Motor neuron (in vitro differentiated cells): ENCODE measurements at regions not wholly inside any gene's neighbourhood (a gene's known extent, or its start where the extent isn't known, plus 50 kb on each side); places are given as distances from the start of the nearest gene placed in this dataset.

ENCODE experiments used
- ATAC-seq, 8 experiments: fragments of 200-7000 bp; cut with Tn5 transposase; replicated peaks in 6 of 8; 2 replicates each; pipeline ENCODE4 v1.8.0; 2021; ENCODE audit warnings: mild to moderate bottlenecking in 8 of 8, moderate library complexity in 8 of 8
- H3K27ac ChIP-seq, 2 donors: fragments of 250-450 bp; sonication (Bioruptor Pico); 2 replicates each; pipeline ENCODE4 v1.9.0; 2021; ENCODE audit warnings: antibody characterized with exemption in 2 of 2, mild to moderate bottlenecking in 2 of 2, moderate library complexity in 1 of 2
- H3K4me1 ChIP-seq, 2 donors: fragments of 250-450 bp; sonication (Bioruptor Pico); replicated peaks in 1 of 2; 2 replicates each; pipeline ENCODE4 v1.6.1; 2021; ENCODE audit warnings: antibody characterized with exemption in 2 of 2, mild to moderate bottlenecking in 2 of 2, moderate library complexity in 1 of 2
- H3K4me3 ChIP-seq, 5 donors: fragments of 250-450 bp; sonication (Bioruptor Pico); 2 replicates each; pipeline ENCODE4 v1.9.0; 2021; ENCODE audit warnings: antibody characterized with exemption in 5 of 5, mild to moderate bottlenecking in 5 of 5, moderate library complexity in 4 of 5
- WGBS, 10 experiments: fragments of 450-650 bp; shearing (Covaris generic); methylation state at CpG; one replicate each; pipeline ENCODE4 v1.0.0; 2022; 5-methylcytosine and 5-hydroxymethylcytosine counted together
- in situ Hi-C, 9 experiments: fragments of 400-800 bp; cut with MboI; loops; one replicate each; pipeline ENCODE4 v1.15.0; 2021; ENCODE audit warnings: low sequenced_read_pairs in 9 of 9, low pct_unique_long_range_greater_than_20kb in 2 of 9; ENCODE audit not compliant: unreplicated experiment in 9 of 9

DNA sequence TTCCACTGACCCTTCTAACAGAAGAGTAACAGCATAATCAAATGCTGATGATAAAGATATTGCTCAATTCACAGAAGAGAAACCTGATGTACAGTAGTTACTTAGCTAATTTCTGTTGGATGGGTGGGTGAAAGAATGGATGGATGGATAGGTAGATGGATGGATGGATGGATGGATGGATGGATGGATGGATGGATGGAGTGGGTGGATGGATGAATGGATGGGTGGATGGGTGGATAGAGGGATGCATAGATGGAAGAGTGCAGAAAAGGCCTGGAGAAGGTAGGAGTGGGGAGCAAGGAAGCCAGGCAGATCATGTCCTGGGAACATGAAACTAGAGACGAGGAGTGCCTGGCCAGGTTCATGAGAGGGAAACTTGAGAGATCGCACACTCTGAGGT lies 520.9 kb downstream of the BCL11B start:
- WGBS, 10 experiments, result 17 to 91% (median 66%) methylated on average over 1 to 2 of the region's 2 CpGs; no CpG with 5 or more reads in 2 of the 10 experiments
- in situ Hi-C loops, result no loop called here
- Histone ChIP-seq H3K4me3 (no peak overlapping the region), H3K27ac (no peak overlapping the region), H3K4me1 (no peaks in the 10 kb centered on the region)
- ATAC-seq, result no peak

DNA sequence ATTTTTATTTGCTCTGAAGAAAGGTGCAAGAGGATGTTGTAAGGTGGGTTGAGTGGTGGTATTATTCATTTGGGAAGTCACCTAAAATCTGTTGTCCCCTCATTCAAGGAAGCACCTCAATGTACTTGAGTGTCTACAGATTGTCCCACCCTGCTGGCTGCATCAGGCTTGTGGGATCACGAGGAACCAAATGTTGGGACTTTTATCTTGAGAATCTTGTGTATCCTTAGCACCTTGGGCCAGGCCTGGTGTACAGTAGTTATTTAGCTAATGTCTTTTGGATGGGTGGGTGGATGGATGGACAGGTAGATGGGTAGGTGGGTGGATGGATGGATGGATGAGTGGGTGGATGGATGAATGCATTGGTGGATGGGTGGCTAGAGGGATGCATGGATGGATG lies 519.3 kb downstream of the BCL11B start:
- 17 to 100% (median 100%) methylated on average over 1 of the region's 1 CpG; no CpG with 5 or more reads in 7 of the 10 experiments for WGBS, 10 experiments

DNA sequence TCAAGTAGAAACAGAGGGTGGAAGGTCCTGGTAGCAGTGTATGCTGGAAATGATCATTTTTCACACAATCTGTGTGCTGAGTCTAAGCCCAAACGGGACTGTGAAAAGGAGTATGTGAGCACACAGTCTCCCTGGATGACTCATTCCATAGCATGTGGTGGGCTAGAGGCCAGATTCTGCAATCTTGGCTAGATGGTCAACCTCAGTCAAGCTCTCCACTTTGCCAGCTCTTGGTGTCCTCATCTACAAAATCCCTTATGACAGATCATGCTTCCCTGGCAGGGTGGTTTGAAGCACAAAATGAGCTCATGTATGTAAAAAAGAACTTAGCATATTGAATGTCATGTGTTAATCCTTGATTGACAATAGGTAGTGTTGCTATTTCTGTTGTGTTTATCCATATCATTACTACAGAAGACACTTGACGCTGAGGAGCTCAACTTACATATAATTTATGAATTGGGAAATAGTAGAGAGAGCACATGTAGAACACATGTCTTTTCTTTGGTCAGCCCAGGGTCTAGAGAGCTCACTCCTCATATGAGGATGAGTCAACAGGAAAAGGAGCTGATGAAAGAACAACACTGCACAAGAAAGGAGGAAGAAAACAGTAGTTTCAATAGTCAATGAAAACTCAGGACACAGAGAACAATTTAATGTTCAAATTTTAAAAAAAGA lies 517.5 kb downstream of the BCL11B start:
- no peak overlapping the region for H3K27ac ChIP-seq
- H3K4me3 ChIP-seq, result no peak overlapping the region
- peak in 3 of 8 experiments; percentile 32 to 71 (median 37) for ATAC-seq
- H3K4me1 ChIP-seq, result no peaks in the 10 kb centered on the region
- WGBS, 10 experiments, result 0 to 75% (median 6%) methylated on average over 1 to 2 of the region's 2 CpGs; no CpG with 5 or more reads in 3 of the 10 experiments
- in situ Hi-C loops, result no loop called here

More for the DNA sequence above, 519.3 kb downstream of the BCL11B start:
- in situ Hi-C loops, result no loop called here
- ATAC-seq, result no peak
- H3K4me3 ChIP-seq, result no peak overlapping the region
- H3K27ac ChIP-seq, result no peak overlapping the region
- H3K4me1 ChIP-seq, result no peaks in the 10 kb centered on the region

DNA sequence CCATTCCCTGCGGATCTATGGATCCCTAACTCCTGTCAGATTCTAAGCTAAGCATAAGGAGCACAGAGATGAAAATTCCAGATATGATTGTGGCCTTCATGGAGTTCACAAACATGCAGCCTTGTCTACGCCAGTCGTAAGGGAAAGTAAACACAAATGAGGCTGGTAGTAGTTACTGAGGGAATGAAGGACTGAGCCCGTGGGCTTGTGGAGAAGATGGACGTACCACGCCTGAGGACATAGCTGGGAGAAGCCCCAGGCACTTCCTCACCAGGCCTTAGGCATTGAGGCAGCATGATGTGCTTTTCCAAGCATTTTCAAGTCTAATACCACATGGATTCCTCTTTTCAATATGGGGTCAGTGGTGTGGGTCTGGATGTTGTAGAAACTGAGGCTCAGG lies 515.2 kb downstream of the BCL11B start:
- no peak overlapping the region for H3K27ac ChIP-seq
- H3K4me3 ChIP-seq, result no peak overlapping the region
- in situ Hi-C loops, result no loop called here
- no peaks in the 10 kb centered on the region for H3K4me1 ChIP-seq
- ATAC-seq, result no peak
- WGBS, 10 experiments, result 6 to 100% (median 90%) methylated on average over 1 to 6 of the region's 6 CpGs; no CpG with 5 or more reads in 1 of the 10 experiments

DNA sequence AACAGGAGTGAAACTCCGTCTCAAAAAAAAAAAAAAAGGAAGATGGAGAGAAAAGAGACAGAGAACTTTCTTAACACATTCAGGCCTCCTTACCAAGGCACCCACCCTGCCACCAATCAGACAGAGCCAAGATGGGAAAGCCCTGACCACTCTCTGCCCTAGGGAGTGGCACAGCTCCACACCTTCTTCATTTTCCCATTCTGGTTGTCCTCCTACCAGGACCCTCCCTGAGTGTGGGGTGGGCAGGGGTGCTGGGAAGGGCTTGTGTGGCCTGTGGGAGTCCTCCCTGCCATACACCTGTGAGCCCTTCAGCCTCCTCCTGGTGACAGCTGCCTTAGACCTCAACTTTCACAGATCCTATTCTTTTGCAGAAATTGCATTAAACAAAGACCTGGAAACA lies 513.6 kb downstream of the BCL11B start:
- Histone ChIP-seq H3K4me3 (no peak overlapping the region), H3K4me1 (no peaks in the 10 kb centered on the region), H3K27ac (no peak overlapping the region)
- no peak for ATAC-seq
- 80 to 100% methylated on average over 1 of the region's 1 CpG; no CpG with 5 or more reads in 8 of the 10 experiments for WGBS, 10 experiments
- in situ Hi-C loops, result no loop called here

DNA sequence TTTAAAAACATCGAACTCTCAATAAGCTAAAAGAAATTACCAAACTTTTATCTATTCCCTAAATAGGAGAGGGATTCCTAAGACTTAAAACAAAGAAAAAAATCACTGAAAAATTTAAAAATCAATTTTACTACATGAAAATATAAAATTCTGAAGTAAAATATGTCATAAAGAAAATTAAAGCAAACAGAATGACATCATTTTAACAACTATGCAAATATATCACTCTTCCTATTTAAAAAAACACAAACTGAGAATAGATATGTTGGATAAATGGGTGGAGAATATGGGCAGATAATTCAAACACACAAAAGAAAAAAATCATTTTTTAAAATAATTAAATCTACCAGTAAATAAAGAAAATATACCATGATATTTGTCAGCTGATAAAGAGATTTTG lies 510.0 kb downstream of the BCL11B start:
- ATAC-seq, result no peak

DNA sequence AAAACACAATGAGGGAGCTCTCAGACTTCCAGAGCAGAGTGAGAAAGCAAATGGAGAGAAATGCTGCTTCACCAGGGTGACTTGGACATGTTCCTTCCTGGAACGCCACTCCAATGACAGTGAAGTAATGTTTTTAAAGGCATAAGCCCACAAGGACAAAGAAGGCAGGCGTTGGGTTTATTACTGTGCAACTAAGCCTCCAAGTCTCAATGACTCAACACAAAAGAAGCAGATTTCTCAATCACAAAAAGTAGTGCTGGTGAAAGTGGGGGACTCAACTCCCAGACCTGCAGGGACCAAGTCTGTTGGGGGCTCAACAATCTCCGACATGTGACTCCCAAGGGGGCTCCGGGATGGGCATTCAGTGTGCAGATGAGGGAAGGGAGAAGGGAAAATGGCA lies 505.2 kb downstream of the BCL11B start:
- 0 to 94% (median 8%) methylated on average over 1 to 3 of the region's 4 CpGs; no CpG with 5 or more reads in 2 of the 10 experiments for WGBS, 10 experiments
- peak in 1 of 8 experiments; percentile 11 for ATAC-seq
- in situ Hi-C loops, result no loop called here
- H3K4me3 ChIP-seq, result no peak overlapping the region
- H3K27ac ChIP-seq, result no peak overlapping the region
- no peaks in the 10 kb centered on the region for H3K4me1 ChIP-seq

More for the DNA sequence above, 510.0 kb downstream of the BCL11B start:
- H3K4me3 ChIP-seq, result no peak overlapping the region
- WGBS, 10 experiments, result 0 to 100% (median 77%) methylated on average over 1 of the region's 1 CpG
- no peak overlapping the region for H3K27ac ChIP-seq
- H3K4me1 ChIP-seq, result no peaks in the 10 kb centered on the region
- in situ Hi-C loops, result no loop called here

DNA sequence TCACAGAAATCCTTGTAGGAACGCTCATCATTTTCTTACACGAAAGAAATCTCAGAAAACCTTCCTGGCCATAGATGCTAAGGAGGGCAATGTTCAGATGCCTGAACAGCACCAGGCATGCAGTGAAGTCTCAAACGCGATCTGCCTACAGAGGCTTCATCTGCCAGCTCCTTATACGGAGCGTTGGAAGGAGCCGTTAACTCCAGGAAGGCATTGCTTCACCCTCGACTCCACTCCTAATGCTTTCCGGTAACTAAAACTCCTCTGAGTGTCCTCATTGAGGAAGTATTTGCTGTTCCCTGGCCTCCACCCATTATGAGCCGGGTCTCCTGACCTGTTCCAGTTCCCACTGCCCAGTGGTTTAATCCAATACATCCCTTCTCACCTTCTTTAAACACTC lies 502.7 kb downstream of the BCL11B start:
- 33 to 94% (median 83%) methylated on average over 3 to 10 of the region's 10 CpGs; no CpG with 5 or more reads in 3 of the 10 experiments for WGBS, 10 experiments
- H3K4me3 ChIP-seq, result no peak overlapping the region
- no peaks in the 10 kb centered on the region for H3K4me1 ChIP-seq
- in situ Hi-C loops, result no loop called here
- no peak overlapping the region for H3K27ac ChIP-seq
- no peak for ATAC-seq

DNA sequence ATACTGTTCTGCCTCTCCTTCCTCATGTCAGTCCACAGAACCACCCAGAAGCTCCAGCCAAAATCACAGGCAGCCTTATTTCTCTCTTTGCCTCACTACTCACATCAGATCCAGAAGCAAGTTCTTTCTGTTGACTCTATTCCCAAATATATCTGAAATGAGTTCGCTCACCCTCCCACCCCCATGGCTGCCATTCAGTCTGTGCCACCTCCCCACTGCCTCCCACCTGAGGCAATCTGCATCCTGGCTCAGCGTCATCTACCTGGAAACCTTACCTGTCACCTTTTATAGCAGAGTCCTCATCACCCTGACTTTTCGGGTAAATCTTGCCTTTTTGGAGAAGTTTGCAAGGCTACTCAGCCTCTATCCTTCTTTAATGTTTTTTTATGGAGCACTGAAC lies 501.8 kb downstream of the BCL11B start:
- Histone ChIP-seq H3K4me1 (no peaks in the 10 kb centered on the region), H3K27ac (no peak overlapping the region), H3K4me3 (no peak overlapping the region)
- WGBS, 10 experiments, result 20 to 100% (median 75%) methylated on average over 1 to 3 of the region's 3 CpGs; no CpG with 5 or more reads in 2 of the 10 experiments
- ATAC-seq, result no peak
- in situ Hi-C loops, result no loop called here

DNA sequence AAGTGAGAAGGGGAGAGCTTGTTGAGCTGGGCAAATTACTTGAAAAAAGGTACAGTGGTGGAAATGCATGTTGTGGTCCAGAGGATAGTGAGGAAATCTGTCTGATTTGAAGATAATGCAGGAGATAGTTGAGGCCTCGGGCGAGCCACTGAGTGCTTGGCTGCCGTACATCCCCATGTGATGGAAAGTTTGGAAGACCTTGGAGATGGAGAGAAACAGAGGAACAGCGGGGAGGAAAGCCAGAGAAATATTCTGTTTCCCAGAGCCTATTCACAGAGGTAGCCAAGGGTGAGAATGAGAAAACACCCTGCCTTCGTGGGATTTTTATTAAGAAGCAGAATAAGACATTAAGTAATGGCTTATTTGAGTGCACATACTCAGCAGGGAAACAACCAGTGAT lies 498.2 kb downstream of the BCL11B start:
- no peak overlapping the region for H3K4me3 ChIP-seq
- no peak for ATAC-seq
- 0 to 86% (median 64%) methylated on average over 1 to 5 of the region's 5 CpGs; no CpG with 5 or more reads in 2 of the 10 experiments for WGBS, 10 experiments
- H3K27ac ChIP-seq, result no peak overlapping the region
- in situ Hi-C loops, result no loop called here
- H3K4me1 ChIP-seq, result no peaks in the 10 kb centered on the region

DNA sequence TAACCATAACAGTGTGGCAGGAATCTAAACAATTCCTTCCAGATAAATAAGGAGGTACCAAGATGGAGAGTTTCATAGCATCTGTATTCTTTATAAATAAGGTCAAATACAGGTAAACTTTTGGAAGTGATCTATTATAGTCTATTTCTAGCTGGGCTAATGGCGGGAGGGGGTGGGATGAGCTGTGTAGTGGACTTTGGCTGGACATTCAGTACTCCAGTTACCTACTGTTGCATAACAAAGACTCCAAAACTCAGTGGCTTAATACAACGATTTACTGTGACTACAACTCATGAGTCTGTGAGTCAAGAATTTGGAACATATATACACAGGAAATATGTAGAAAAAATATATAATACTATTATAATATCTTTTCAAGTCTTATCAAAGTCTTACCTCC lies 496.1 kb downstream of the BCL11B start:
- 13 to 83% (median 40%) methylated on average over 1 to 2 of the region's 2 CpGs; no CpG with 5 or more reads in 3 of the 10 experiments for WGBS, 10 experiments
- Histone ChIP-seq H3K4me3 (no peak overlapping the region), H3K4me1 (no peaks in the 10 kb centered on the region), H3K27ac (no peak overlapping the region)
- in situ Hi-C loops, result no loop called here
- no peak for ATAC-seq

DNA sequence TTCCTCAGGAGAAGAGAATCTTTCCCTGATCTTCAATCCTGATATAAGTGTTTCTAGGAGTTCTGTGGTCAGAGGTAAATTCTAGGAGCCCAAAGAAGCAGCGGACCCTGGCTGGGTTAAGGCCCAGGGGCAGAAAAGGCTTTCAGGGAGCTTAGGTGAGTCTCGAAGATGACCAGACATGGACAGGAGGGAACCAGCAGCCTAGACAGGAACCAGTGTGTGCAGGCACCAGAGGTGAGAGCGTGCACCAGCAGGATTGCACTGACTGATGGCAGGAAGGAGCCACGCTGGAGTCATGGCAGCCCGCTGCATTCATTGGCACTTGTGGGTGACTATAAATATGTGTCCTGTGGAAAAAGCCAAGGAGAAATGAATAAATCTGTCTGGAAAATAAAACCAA lies 489.9 kb downstream of the BCL11B start:
- WGBS, 10 experiments, result 37 to 98% (median 63%) methylated on average over 1 to 5 of the region's 5 CpGs; no CpG with 5 or more reads in 2 of the 10 experiments
- in situ Hi-C loops, result no loop called here
- no peak for ATAC-seq
- no peak overlapping the region for H3K4me3 ChIP-seq
- H3K27ac ChIP-seq, result no peak overlapping the region
- H3K4me1 ChIP-seq, result no peaks in the 10 kb centered on the region

DNA sequence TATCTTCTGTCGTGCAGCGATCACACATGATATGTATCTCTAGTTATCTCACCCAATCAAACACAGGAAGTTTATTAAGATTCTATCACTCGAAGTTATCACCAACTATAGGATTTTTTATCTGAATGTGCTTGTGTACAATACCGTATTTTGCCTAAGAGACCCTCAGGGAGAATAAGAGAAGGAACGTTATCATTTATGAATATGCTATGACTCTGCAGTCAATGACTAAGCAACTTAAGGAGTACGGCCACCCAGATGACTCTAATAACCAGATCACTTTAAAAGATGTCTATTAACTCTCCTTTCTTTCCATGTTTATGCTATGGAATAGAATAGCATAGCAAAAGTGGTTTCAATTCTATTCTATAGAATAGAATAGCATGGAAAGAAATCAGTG lies 486.4 kb downstream of the BCL11B start:
- Histone ChIP-seq H3K4me1 (no peaks in the 10 kb centered on the region), H3K4me3 (no peak overlapping the region), H3K27ac (no peak overlapping the region)
- no peak for ATAC-seq
- in situ Hi-C loops, result no loop called here
- WGBS, 10 experiments, result 23 to 84% (median 69%) methylated on average over 4 to 6 of the region's 6 CpGs; no CpG with 5 or more reads in 2 of the 10 experiments

DNA sequence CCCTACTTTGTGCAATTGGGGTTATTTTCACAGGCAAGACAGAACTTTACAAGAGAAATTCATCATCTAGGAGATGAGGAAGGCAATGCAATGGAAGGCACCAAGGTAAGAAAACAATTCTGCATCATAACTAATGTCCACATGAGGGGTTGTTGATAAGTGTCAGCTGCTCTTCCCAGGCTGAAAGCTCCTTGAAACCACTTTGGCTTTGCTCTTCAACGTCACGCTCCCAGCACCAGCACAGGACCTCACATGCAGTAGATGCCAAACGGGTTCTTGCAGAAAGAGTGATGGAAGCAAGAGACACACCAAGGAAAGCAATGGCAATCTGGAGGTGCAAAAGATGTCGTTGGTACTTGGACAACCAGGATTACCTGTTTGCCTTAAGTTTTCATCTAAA lies 485.5 kb downstream of the BCL11B start:
- H3K4me1 ChIP-seq, result no peaks in the 10 kb centered on the region
- no peak overlapping the region for H3K4me3 ChIP-seq
- WGBS, 10 experiments, result 0 to 86% (median 76%) methylated on average over 1 to 4 of the region's 4 CpGs; no CpG with 5 or more reads in 3 of the 10 experiments
- in situ Hi-C loops, result no loop called here
- no peak overlapping the region for H3K27ac ChIP-seq
- ATAC-seq, result no peak
